ENCODE measurements at regions not wholly inside any gene's neighbourhood (a gene's known extent, or its start where the extent isn't known, plus 50 kb on each side); places are given as distances from the start of the nearest gene placed in this dataset.

DNA sequence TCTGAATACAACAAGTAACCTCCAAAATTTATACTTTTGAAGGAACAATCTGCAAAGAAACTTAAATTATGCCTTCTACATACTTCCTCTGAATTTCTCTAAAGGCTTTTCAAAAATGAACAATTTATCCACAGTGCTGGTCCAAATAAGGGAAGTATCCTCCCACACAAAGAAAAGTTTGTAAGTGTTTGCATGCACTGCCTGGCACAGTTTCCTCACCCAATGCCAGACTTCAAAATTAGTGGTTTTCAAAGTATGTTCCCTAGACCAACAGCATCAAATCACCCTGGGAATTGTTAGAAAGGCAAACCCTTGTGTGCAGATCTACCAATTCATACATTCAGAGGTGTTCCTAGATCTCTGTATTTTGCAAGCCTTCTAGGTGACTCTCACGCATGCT lies 82.5 kb downstream of the PCTP start (continued):
- TF ChIP-seq, protein P1, sequence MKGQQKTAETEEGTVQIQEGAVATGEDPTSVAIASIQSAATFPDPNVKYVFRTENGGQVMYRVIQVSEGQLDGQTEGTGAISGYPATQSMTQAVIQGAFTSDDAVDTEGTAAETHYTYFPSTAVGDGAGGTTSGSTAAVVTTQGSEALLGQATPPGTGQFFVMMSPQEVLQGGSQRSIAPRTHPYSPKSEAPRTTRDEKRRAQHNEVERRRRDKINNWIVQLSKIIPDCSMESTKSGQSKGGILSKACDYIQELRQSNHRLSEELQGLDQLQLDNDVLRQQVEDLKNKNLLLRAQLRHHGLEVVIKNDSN (CRISPR knock-in tag; IDR thresholded peaks at IDR 0.05): no peak
- TF ChIP-seq, protein P2, sequence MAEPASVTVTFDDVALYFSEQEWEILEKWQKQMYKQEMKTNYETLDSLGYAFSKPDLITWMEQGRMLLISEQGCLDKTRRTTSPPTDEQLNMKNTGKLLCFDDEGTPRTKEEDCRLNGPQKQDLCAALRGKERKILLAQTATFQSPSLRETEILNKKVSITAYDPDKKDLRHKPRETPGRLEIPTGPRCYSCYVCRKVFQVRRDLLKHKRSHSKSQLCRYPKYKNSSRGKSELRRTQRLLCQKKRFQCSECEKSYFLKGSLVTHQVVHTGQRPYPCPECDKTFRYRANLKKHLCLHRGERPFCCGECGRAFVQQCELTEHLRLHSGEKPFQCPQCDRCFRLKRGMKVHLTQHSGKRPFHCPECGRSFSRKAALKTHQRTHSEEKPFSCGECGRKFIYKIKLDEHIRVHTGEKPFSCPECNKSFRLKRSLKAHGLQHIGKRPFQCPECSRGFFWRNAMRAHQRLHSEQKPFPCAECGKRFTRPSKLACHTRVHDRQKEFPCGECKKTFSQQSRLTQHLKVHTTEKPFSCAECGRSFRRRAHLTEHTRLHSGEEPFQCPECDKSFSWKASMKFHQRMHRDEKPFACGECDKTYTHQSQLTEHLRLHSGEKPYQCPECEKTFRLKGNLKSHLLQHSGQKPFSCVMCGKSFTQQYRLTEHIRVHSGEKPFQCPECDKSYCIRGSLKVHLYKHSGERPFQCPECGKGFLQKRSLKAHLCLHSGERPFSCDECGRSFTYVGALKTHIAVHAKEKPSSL (CRISPR knock-in tag; conservative IDR thresholded peaks at IDR 0.05): no peak

DNA sequence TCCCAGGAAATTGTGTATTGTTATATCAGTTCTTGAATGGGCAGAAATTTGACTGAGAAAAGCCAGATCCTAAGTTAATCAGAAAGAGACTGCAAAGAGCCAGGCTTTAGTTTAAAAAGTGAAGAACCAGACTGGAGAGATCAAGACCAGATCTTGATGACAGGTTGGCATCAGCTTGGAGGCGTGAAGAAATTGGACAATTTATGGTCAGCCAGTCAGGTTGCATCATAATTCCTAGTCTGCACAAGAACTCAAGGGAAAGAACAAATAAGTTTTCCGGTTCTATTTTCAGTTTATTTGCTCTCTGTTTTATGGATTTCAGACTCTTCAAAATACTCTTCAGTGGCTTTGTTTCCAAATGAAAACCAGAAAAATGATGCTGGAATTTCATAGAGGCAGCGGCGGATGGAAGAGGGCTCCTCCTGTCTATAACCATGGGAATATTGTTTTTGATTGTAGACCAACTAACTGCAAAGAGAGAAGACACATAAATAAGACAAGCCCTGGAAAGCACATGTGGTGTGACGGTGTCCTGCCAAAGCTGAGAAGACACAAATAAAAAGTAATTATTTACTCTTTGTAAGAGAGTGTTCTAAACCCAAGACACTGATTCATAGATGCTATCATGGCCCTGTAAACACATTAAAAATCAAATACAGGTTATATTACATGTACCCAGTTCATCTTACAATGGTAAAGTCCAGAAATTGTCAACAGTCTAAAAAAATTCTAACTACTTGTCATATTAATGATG lies 91.7 kb downstream of the PCTP start:
- ATAC-seq (no peak), DNase-seq (ENCODE audit: low spot score) (no peak)
- no peak overlapping the region for H3K4me3 Mint-ChIP-seq
- CTCF ChIA-PET: no interaction called here
- peaks cover 9% of the 10 kb centered on the region for H3K9me3 Mint-ChIP-seq
- peaks cover 5% of the 10 kb centered on the region; the same call in 1 of the 2 replicates for H3K4me1 Mint-ChIP-seq
- H3K36me3 Mint-ChIP-seq: peaks cover 6% of the 10 kb centered on the region; the same call in 1 of the 2 replicates
- TF ChIP-seq RELA (CRISPR knock-in tag; IDR thresholded peaks at IDR 0.05; ENCODE audit: borderline replicate concordance) (no peak), HMGA2 (CRISPR knock-in tag; IDR thresholded peaks at IDR 0.05) (no peak), TCF7 (CRISPR knock-in tag; IDR thresholded peaks at IDR 0.05; ENCODE audit: low read depth) (no peak), ZNF121 (CRISPR knock-in tag; IDR thresholded peaks at IDR 0.05) (no peak), GTF2I (CRISPR knock-in tag; conservative IDR thresholded peaks at IDR 0.05) (no peak), FOXJ3 (CRISPR knock-in tag; IDR thresholded peaks at IDR 0.05; ENCODE audit: borderline replicate concordance) (no peak), FOXK1 (CRISPR knock-in tag; IDR thresholded peaks at IDR 0.05) (no peak), ZNF219 (CRISPR knock-in tag; IDR thresholded peaks at IDR 0.05; ENCODE audit: borderline replicate concordance) (no peak), NFATC4 (CRISPR knock-in tag; IDR thresholded peaks at IDR 0.05) (no peak), EMX1 (CRISPR knock-in tag; IDR thresholded peaks at IDR 0.05) (no peak)
- TF ChIP-seq, protein P3, sequence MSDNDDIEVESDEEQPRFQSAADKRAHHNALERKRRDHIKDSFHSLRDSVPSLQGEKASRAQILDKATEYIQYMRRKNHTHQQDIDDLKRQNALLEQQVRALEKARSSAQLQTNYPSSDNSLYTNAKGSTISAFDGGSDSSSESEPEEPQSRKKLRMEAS (CRISPR knock-in tag; IDR thresholded peaks at IDR 0.05): no peak
- TF ChIP-seq, protein P4, sequence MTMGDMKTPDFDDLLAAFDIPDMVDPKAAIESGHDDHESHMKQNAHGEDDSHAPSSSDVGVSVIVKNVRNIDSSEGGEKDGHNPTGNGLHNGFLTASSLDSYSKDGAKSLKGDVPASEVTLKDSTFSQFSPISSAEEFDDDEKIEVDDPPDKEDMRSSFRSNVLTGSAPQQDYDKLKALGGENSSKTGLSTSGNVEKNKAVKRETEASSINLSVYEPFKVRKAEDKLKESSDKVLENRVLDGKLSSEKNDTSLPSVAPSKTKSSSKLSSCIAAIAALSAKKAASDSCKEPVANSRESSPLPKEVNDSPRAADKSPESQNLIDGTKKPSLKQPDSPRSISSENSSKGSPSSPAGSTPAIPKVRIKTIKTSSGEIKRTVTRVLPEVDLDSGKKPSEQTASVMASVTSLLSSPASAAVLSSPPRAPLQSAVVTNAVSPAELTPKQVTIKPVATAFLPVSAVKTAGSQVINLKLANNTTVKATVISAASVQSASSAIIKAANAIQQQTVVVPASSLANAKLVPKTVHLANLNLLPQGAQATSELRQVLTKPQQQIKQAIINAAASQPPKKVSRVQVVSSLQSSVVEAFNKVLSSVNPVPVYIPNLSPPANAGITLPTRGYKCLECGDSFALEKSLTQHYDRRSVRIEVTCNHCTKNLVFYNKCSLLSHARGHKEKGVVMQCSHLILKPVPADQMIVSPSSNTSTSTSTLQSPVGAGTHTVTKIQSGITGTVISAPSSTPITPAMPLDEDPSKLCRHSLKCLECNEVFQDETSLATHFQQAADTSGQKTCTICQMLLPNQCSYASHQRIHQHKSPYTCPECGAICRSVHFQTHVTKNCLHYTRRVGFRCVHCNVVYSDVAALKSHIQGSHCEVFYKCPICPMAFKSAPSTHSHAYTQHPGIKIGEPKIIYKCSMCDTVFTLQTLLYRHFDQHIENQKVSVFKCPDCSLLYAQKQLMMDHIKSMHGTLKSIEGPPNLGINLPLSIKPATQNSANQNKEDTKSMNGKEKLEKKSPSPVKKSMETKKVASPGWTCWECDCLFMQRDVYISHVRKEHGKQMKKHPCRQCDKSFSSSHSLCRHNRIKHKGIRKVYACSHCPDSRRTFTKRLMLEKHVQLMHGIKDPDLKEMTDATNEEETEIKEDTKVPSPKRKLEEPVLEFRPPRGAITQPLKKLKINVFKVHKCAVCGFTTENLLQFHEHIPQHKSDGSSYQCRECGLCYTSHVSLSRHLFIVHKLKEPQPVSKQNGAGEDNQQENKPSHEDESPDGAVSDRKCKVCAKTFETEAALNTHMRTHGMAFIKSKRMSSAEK (CRISPR knock-in tag; IDR thresholded peaks at IDR 0.05; ENCODE audit: borderline replicate concordance): no peak
- TF ChIP-seq, protein P5, sequence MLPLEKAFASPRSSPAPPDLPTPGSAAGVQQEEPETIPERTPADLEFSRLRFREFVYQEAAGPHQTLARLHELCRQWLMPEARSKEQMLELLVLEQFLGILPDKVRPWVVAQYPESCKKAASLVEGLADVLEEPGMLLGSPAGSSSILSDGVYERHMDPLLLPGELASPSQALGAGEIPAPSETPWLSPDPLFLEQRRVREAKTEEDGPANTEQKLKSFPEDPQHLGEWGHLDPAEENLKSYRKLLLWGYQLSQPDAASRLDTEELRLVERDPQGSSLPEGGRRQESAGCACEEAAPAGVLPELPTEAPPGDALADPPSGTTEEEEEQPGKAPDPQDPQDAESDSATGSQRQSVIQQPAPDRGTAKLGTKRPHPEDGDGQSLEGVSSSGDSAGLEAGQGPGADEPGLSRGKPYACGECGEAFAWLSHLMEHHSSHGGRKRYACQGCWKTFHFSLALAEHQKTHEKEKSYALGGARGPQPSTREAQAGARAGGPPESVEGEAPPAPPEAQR (CRISPR knock-in tag; IDR thresholded peaks at IDR 0.05): no peak
- TF ChIP-seq, protein P6, sequence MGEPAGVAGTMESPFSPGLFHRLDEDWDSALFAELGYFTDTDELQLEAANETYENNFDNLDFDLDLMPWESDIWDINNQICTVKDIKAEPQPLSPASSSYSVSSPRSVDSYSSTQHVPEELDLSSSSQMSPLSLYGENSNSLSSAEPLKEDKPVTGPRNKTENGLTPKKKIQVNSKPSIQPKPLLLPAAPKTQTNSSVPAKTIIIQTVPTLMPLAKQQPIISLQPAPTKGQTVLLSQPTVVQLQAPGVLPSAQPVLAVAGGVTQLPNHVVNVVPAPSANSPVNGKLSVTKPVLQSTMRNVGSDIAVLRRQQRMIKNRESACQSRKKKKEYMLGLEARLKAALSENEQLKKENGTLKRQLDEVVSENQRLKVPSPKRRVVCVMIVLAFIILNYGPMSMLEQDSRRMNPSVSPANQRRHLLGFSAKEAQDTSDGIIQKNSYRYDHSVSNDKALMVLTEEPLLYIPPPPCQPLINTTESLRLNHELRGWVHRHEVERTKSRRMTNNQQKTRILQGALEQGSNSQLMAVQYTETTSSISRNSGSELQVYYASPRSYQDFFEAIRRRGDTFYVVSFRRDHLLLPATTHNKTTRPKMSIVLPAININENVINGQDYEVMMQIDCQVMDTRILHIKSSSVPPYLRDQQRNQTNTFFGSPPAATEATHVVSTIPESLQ (CRISPR knock-in tag; IDR thresholded peaks at IDR 0.05): no peak
- TF ChIP-seq, protein P7, sequence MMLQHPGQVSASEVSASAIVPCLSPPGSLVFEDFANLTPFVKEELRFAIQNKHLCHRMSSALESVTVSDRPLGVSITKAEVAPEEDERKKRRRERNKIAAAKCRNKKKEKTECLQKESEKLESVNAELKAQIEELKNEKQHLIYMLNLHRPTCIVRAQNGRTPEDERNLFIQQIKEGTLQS (CRISPR knock-in tag; conservative IDR thresholded peaks at IDR 0.05): no peak
- no peak overlapping the region for H3K27ac Mint-ChIP-seq
- peaks cover 12% of the 10 kb centered on the region for H3K27me3 Mint-ChIP-seq (ENCODE audit: low read depth)
- POLR2A ChIA-PET: no interaction called here
